Transverse colon (tissue), 4 donors: ENCODE measurements at regions not wholly inside any gene's neighbourhood (a gene's known extent, or its start where the extent isn't known, plus 50 kb on each side); places are given as distances from the start of the nearest gene placed in this dataset.

Experiments used
- CTCF ChIP-seq, 5 experiments: fragments of 200-600 bp in 3 of 5; fragments of 450-650 bp in 2 of 5; sonication (generic) in 3 of 5; IDR thresholded peaks; 1 replicate in 2 of 5; 2 replicates in 3 of 5; pipeline ENCODE4 v1.5.1; 2016 to 2017; ENCODE audit warnings: antibody characterized with exemption in 5 of 5, inconsistent platforms in 3 of 5, mild to moderate bottlenecking in 2 of 5, moderate library complexity in 1 of 5
- POLR2A ChIP-seq: fragments of 450-650 bp; IDR thresholded peaks from one replicate; pipeline ENCODE4 v1.6.1; 2016; ENCODE audit warnings: antibody characterized with exemption, mild to moderate bottlenecking, moderate library complexity
- POLR2AphosphoS5 ChIP-seq, 3 donors: sonication (generic); formaldehyde crosslinking; IDR thresholded peaks; one replicate each; pipeline ENCODE4 v1.6.1; 2016; ENCODE audit warnings: antibody characterized with exemption in 3 of 3

- TF ChIP-seq POLR2A (no peak), POLR2AphosphoS5 (IDR thresholded peaks at IDR 0.05) (no peak), CTCF (IDR thresholded peaks at IDR 0.05) (no peak)
These were observed 168.1 kb downstream of the KCNE4 start for GRCh38 chr2:223219872-223220657.
